ENCODE measurements at regions not wholly inside any gene's neighbourhood (a gene's known extent, or its start where the extent isn't known, plus 50 kb on each side); places are given as distances from the start of the nearest gene placed in this dataset.

DNA sequence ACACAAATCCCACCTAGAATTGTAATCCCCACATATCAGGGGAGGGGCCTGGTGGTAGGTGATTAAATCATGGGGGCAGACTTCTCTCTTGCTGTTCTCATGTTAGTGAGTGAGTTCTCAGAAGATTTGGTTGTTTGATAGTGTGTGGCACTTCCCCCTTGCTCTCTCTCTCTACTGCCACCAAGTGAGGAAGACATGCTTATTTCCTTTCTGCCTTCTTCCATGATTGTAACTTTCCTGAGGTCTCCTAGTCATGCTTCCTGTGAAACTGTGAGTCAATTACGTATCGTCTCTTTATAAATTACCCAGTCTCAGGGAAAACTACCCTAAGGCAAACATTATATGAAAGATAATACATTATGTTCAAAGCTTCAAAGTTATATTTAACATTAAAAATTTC, 1297.5 kb upstream of the CITED2 start:
- TF ChIP-seq, protein P1, sequence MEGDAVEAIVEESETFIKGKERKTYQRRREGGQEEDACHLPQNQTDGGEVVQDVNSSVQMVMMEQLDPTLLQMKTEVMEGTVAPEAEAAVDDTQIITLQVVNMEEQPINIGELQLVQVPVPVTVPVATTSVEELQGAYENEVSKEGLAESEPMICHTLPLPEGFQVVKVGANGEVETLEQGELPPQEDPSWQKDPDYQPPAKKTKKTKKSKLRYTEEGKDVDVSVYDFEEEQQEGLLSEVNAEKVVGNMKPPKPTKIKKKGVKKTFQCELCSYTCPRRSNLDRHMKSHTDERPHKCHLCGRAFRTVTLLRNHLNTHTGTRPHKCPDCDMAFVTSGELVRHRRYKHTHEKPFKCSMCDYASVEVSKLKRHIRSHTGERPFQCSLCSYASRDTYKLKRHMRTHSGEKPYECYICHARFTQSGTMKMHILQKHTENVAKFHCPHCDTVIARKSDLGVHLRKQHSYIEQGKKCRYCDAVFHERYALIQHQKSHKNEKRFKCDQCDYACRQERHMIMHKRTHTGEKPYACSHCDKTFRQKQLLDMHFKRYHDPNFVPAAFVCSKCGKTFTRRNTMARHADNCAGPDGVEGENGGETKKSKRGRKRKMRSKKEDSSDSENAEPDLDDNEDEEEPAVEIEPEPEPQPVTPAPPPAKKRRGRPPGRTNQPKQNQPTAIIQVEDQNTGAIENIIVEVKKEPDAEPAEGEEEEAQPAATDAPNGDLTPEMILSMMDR (IDR thresholded peaks at IDR 0.05; ENCODE audit: unreplicated experiment in 3 of 3) = no peak
- no peaks in the 10 kb centered on the region for H3K9me3 Mint-ChIP-seq
- no peak overlapping the region for H3K27ac Mint-ChIP-seq
- H3K4me1 Mint-ChIP-seq = no peaks in the 10 kb centered on the region
- no peaks in the 10 kb centered on the region for H3K36me3 Mint-ChIP-seq (ENCODE audit: low read depth)
- H3K27me3 Mint-ChIP-seq (ENCODE audit: low read depth) = no peaks in the 10 kb centered on the region
- H3K4me3 Mint-ChIP-seq = no peak overlapping the region

DNA sequence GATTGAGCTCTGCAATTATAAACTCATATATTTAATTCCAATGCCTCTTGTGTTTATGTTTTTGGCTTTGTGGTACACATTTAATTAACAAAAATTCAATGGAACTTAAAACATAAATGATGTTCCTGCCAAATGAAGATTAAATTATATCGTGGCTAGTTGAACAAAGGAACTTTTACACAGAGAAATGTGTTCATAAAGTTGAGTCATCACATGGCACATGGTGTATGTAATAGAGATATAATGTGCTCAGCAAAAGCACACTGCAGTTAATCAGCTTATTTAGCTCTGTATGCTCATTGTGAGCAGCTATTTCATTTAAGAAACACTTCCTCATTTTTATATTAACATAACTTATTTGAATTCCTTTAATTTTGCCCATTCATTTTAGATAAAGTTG, 1295.6 kb upstream of the CITED2 start:
- H3K36me3 Mint-ChIP-seq (ENCODE audit: low read depth) = no peaks in the 10 kb centered on the region
- TF ChIP-seq, protein P1 (IDR thresholded peaks at IDR 0.05; ENCODE audit: unreplicated experiment in 3 of 3) = no peak
- no peaks in the 10 kb centered on the region for H3K9me3 Mint-ChIP-seq
- H3K4me3 Mint-ChIP-seq = no peak overlapping the region
- H3K27me3 Mint-ChIP-seq (ENCODE audit: low read depth) = no peaks in the 10 kb centered on the region
- no peaks in the 10 kb centered on the region for H3K4me1 Mint-ChIP-seq
- no peak overlapping the region for H3K27ac Mint-ChIP-seq

DNA sequence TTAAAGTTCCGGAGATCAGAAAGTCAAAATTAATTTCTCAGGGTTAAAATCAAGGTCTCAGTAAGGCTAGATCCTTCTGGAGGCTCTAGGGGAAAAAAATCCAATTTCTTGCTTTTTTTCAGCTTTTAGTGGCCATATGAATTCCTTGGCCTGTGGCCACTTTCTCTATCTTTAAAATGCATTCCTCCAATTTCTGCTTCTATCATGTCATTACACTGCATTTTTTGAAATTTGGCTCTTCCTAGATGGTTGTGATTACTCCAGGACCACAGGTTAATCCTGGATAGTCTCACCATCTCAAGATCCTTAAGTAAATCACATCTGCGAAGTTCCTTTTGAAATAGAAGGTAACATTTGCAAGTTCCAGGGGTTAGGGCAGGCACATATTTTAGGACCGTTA, 1294.9 kb upstream of the CITED2 start:
- TF ChIP-seq, protein P1 (IDR thresholded peaks at IDR 0.05; ENCODE audit: unreplicated experiment in 3 of 3) = no peak

DNA sequence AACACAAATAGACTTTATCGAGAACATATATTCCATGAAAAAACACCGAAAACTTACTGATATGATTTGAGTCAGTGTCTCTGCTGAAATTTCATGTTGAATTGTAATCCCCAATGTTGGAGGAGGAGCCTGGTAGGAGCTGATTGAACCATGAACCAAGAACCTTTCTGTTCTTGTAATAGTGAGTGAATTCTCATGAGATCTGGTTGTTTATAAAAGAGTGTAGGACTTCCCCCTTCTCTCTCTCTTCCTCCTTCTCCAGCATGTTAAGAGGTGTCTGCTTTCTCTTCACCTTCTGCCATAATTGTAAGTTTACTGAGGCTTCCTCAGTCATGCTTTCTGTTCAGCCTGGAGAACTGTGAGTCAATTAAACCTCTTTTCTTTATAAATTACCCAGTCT, 1289.3 kb upstream of the CITED2 start:
- H3K36me3 Mint-ChIP-seq (ENCODE audit: low read depth) = no peaks in the 10 kb centered on the region
- H3K4me1 Mint-ChIP-seq = no peaks in the 10 kb centered on the region
- TF ChIP-seq, protein P1 (IDR thresholded peaks at IDR 0.05; ENCODE audit: unreplicated experiment in 3 of 3) = no peak
- no peak overlapping the region for H3K27ac Mint-ChIP-seq
- no peaks in the 10 kb centered on the region for H3K9me3 Mint-ChIP-seq
- no peaks in the 10 kb centered on the region for H3K27me3 Mint-ChIP-seq (ENCODE audit: low read depth)
- no peak overlapping the region for H3K4me3 Mint-ChIP-seq

More for the DNA sequence above, 1294.9 kb upstream of the CITED2 start:
- Mint-ChIP-seq H3K4me1 (no peaks in the 10 kb centered on the region), H3K27ac (no peak overlapping the region), H3K36me3 (ENCODE audit: low read depth) (no peaks in the 10 kb centered on the region), H3K4me3 (no peak overlapping the region), H3K27me3 (ENCODE audit: low read depth) (no peaks in the 10 kb centered on the region), H3K9me3 (no peaks in the 10 kb centered on the region)

DNA sequence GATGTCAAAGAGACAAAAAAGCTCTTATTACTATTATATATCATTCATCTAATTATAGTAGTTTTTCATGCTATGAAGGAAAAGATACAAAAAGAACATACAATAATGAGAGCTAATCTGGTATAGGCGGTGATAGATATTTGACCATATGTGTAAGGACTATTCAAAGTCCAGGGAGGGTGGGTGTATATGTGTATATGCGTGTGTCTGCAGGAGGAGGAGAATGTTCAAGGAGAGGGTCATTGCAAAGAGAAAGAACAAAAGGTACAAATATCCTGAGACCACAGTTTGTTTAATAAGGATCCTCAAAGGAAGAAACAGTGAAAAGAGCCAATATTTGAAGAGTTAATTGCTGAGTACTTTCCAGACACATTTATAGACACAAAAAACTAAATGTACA, 1288.6 kb upstream of the CITED2 start:
- TF ChIP-seq, protein P1 (IDR thresholded peaks at IDR 0.05; ENCODE audit: unreplicated experiment in 3 of 3) = no peak
- H3K27ac Mint-ChIP-seq = no peak overlapping the region
- H3K36me3 Mint-ChIP-seq (ENCODE audit: low read depth) = no peaks in the 10 kb centered on the region
- no peaks in the 10 kb centered on the region for H3K9me3 Mint-ChIP-seq
- H3K4me1 Mint-ChIP-seq = no peaks in the 10 kb centered on the region
- H3K27me3 Mint-ChIP-seq (ENCODE audit: low read depth) = no peaks in the 10 kb centered on the region
- no peak overlapping the region for H3K4me3 Mint-ChIP-seq

DNA sequence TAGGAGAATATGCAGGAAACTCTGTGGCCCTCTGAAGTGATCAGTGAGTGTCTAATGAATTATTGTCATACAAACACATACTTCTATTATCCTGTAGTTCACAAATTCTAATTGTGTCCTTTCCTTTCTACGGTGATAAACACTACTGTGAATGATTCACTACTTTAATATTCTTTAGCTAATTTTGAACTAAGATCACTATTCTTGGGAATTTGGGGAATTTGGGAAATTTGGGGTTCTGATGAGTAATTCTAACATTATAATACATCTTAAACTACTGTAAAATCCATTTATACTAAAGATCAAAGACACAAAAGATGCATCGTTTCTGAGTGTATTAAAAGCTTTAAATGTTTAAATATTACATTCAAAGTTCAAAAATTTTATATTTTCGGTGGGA, 1287.2 kb upstream of the CITED2 start:
- H3K4me1 Mint-ChIP-seq = no peaks in the 10 kb centered on the region
- no peaks in the 10 kb centered on the region for H3K27me3 Mint-ChIP-seq (ENCODE audit: low read depth)
- H3K27ac Mint-ChIP-seq = no peak overlapping the region
- TF ChIP-seq, protein P1 (IDR thresholded peaks at IDR 0.05; ENCODE audit: unreplicated experiment in 3 of 3) = no peak
- H3K9me3 Mint-ChIP-seq = no peaks in the 10 kb centered on the region
- no peak overlapping the region for H3K4me3 Mint-ChIP-seq
- no peaks in the 10 kb centered on the region for H3K36me3 Mint-ChIP-seq (ENCODE audit: low read depth)

Measured in nephron (organoid).